H1 (cell line): ENCODE measurements at regions not wholly inside any gene's neighbourhood (a gene's known extent, or its start where the extent isn't known, plus 50 kb on each side); places are given as distances from the start of the nearest gene placed in this dataset.
A peak's percentile ranks its signal among the peaks of the same experiment; 100 is the strongest.

Experiments used
- GABPA ChIP-seq: IDR thresholded peaks from 2 replicates; pipeline ENCODE4 v1.6.1; 2011; ENCODE audit warnings: mild to moderate bottlenecking, low read length, moderate library complexity, borderline replicate concordance; ENCODE audit not compliant: insufficient read depth
- RAD21 ChIP-seq, 2 experiments: IDR thresholded peaks in 1 of 2; conservative IDR thresholded peaks in 1 of 2; 2 replicates each; pipeline ENCODE4 v1.6.1; 2011; ENCODE audit warnings: low read depth in 2 of 2, low read length in 2 of 2, improper control_type of control experiment in 1 of 2, inconsistent platforms in 1 of 2, mild to moderate bottlenecking in 1 of 2, moderate library complexity in 1 of 2
- RBBP5 ChIP-seq: IDR thresholded peaks from 2 replicates; pipeline ENCODE4 v1.7.1; 2012; ENCODE audit warnings: low read depth, mild to moderate bottlenecking, inconsistent platforms, low read length, moderate library complexity, borderline replicate concordance
- RNF2 ChIP-seq: fragments of 200-900, 300-1000 bp; sonication (generic); IDR thresholded peaks from 2 replicates; pipeline ENCODE4 v1.7.1; 2016; ENCODE audit warnings: borderline replicate concordance, low read depth, mild to moderate bottlenecking, antibody characterized with exemption, low read length; ENCODE audit not compliant: poor library complexity, severe bottlenecking; ENCODE audit errors: missing control alignments
- RXRA ChIP-seq: IDR thresholded peaks from 2 replicates; pipeline ENCODE4 v1.6.1; 2011; ENCODE audit warnings: low read depth, mild to moderate bottlenecking, low read length, moderate library complexity; ENCODE audit not compliant: insufficient read depth
- TAF7 ChIP-seq: optimal IDR thresholded peaks from 2 replicates; pipeline ENCODE3; 2011; ENCODE audit warnings: low read depth, mild to moderate bottlenecking, inconsistent platforms, low read length, moderate library complexity, borderline replicate concordance
- TBP ChIP-seq: IDR thresholded peaks from 2 replicates; pipeline ENCODE4 v1.6.1; 2011; ENCODE audit warnings: low read depth, low read length, improper control_type of control experiment

DNA sequence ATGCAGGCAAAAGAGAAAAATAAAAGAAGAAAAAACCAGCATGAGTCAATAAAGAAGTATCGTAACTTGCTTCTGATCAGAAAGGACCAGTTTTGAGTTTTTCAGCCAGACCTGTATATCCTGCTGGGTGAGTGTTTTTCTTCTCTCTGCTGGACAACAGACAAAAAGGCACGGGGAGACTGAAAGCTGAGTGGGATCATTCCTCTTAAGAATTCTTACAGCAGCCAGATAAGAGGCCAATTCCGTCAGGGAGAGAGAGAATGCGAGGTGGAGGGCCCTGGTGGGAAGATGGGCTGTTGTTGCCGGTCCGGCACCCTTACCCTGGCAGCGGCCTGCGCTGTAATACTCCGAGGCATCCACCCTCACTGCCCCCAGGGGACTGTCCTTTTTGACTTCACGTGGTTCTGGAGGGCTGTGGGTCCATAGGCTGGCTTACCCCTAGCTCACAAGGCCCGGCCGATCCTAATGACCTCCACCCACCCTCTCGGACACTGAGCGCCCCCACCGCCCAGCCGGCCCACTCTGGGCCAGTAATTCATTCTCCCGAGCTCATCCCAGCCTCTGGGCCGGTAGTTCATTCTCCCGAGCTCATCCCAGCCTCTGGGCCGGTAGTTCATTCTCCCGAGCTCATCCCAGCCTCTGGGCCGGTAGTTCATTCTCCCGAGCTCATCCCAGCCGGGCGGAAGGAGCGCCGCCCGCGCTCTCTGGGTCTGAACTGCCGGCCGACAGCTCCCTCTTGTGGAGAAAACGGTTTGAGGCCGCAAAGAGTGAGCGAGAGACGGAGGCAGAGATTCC lies 118.3 kb upstream of the SIRPA start (continued):
- peak; percentile 85 for TF ChIP-seq GABPA
- peak; percentile 77 to 82 for TF ChIP-seq RAD21 (IDR thresholded peaks at IDR 0.05 in 1 of 2, conservative IDR thresholded peaks at IDR 0.05 in 1 of 2; ENCODE audit: low read depth in 2 of 2, low read length in 2 of 2)
- TF ChIP-seq RBBP5 = no peak
- no peak for TF ChIP-seq RXRA
- TF ChIP-seq RNF2 = no peak
- TF ChIP-seq TAF7 = peak; percentile 73
- TF ChIP-seq TBP = peak; percentile 70; the same call in 1 of the 2 replicates
- TF ChIP-seq, all 59 proteins: peak for 12
